RWPE1 (cell line): ENCODE measurements at regions not wholly inside any gene's neighbourhood (a gene's known extent, or its start where the extent isn't known, plus 50 kb on each side); places are given as distances from the start of the nearest gene placed in this dataset.

Source experiments
- CTCF ChIA-PET: fragments of 350-600 bp; sonication (Branson Sonifier 250); formaldehyde crosslinking; extraction: SDS; loops from one replicate; lab custom pipeline; 2021; lab: Yijun Ruan, JAX
- POLR2A ChIA-PET: fragments of 400-600 bp; formaldehyde crosslinking; extraction: SDS; loops from one replicate; lab custom pipeline; 2020; ENCODE audit warnings: antibody characterized with exemption; ENCODE audit not compliant: low non-redundant PET; lab: Yijun Ruan, JAX
- DNase-seq: peaks from one replicate; pipeline ENCODE4 v3.0.0; 2012; ENCODE audit warnings: low spot score
- H3K27ac ChIP-seq: fragments of 450-650 bp; 2 replicates; pipeline ENCODE4 v1.5.1; 2017
- TF ChIP-seq, protein P1 (sequence below): fragments of 450-650 bp; conservative IDR thresholded peaks from 2 replicates; pipeline ENCODE4 v1.5.1; 2017; ENCODE audit warnings: low read depth, mild to moderate bottlenecking

DNA sequence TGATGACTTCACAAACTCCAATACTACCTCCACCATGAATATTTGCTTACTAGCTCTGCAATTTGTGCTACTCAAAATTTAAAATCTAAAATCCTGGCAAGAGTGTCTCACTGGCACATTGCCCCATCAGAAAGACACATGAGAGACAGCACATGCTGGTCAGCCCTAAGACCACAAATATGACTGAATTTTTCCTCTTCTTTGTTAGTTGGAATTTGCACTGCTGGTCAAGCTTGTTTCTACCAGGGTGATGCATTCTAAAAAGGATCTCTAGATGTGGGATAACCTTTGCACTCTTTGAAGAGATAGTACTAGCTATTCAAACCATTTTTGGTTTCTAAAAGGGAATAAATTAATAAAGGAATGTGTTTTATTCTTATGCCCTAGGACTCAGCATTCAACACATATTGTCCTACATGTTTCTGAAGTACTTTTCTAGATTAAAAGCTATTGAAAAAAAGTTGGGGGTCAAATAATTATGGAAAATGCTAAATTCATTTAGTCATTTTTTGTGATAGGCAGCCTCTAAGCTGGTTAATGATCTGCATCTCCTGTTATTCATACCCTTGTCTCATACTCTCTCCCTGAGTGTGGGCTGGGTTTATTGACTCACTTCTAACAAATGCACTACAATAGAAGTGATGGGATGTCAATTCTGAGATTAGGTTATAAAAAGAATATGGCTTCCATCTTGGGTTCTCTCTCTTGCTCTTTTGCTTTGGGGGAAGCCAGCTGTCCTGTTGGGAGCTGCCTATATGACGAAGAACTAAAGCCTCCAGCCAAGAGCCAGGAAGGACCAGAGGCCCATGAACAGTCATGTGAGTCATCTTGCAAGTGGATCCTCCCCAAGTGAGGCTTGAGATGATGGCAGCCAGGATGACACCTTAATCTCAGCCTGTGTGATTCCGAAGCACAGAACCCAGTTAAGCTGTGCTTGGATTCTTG lies 211.5 kb upstream of the CRY1 start:
- TF ChIP-seq, protein P1, sequence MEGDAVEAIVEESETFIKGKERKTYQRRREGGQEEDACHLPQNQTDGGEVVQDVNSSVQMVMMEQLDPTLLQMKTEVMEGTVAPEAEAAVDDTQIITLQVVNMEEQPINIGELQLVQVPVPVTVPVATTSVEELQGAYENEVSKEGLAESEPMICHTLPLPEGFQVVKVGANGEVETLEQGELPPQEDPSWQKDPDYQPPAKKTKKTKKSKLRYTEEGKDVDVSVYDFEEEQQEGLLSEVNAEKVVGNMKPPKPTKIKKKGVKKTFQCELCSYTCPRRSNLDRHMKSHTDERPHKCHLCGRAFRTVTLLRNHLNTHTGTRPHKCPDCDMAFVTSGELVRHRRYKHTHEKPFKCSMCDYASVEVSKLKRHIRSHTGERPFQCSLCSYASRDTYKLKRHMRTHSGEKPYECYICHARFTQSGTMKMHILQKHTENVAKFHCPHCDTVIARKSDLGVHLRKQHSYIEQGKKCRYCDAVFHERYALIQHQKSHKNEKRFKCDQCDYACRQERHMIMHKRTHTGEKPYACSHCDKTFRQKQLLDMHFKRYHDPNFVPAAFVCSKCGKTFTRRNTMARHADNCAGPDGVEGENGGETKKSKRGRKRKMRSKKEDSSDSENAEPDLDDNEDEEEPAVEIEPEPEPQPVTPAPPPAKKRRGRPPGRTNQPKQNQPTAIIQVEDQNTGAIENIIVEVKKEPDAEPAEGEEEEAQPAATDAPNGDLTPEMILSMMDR: no peak
- no peak overlapping the region for H3K27ac ChIP-seq
- ChIA-PET CTCF (no interaction called here), POLR2A (no interaction called here)
- no peak for DNase-seq

DNA sequence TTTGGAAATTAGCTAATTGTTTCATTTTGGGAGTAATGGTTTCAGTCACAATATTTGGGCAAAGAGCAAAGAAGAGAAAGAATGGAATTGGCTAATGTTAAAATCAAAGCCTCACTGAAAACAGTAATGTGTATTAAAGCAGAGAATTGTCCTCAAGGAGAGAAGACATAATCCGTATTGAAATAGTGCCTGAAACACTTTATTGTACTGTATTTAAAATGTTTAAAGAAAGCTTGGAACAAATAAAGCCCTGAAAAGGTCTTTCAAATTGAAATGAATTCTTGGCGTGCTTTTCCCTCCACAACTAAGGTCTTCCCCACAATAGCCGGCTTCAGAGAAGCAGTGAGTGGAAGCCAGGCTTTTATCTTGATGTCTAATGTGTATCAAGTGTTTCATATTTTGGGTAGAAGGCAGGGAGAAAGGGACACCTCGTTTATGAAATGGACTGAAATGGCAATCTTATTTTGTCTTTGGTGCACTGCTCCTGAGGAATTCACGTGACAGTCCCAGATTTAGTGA lies 212.9 kb upstream of the CRY1 start:
- ChIA-PET POLR2A (no interaction called here), CTCF (no interaction called here)
- no peak overlapping the region for H3K27ac ChIP-seq
- TF ChIP-seq, protein P1: no peak
- no peak for DNase-seq

DNA sequence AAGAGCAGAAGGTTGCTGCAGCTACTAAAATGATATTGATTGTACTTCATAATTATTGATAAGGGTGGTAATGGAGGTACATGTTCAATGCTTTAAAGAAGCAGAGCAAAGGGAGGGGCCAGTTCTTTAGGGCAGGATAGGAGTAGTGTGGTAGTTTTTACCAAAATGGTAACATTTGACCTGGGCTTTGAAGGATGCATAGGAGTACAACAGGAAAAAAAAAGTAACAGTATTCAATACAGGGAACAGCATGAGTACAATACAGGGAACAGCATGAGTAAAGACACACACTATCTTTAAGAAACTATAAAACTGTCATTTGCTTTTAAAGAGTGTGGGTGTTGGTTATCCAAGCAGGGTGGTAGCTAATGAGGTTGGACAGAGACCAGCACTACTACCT lies 215.0 kb upstream of the CRY1 start:
- no peak overlapping the region for H3K27ac ChIP-seq
- CTCF ChIA-PET: no interaction called here
- POLR2A ChIA-PET: no interaction called here
- no peak for DNase-seq
- TF ChIP-seq, protein P1: no peak

DNA sequence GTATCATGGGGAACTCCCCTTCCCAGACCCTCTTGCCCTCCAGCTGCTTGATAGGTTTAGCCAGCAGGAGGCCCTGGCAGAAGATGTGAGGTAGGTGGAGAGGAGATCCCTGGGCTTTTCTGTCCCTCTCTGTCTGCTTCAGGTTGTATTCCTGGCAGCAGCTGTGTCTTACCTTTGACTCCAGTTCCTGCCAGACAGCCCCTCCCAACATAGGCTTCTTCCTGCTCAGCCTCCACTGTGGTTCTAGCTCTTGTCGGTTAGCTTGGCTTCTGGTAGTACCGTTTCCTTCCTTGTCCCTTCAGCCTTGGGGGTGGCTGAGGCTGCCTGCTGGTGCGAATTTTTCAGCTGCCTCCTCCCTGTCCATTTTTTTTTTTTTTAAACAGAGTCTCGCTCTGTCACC lies 215.7 kb upstream of the CRY1 start:
- TF ChIP-seq, protein P1: no peak
- DNase-seq: no peak
- H3K27ac ChIP-seq: no peak overlapping the region
- ChIA-PET POLR2A (no interaction called here), CTCF (no interaction called here)

DNA sequence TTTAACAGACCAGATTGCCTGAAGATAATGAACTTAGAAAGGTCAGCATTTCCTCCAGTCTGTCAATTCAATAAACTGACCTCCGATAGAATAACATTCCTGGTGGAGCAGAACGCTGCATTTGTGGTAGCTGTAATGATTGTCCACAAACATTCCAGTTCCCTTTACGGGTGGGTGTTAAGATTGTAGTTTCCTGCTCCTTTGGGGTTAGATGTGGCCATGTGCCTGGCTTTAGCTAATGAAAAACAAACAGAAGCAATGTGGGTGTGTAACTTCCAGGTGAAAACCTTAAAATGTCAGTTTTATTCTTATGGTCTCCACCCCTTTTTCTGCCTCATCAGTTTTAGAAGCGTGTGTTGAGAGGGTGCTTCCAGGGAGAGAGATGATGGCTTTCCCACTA lies 217.3 kb upstream of the CRY1 start:
- ChIA-PET CTCF (interaction anchor here (0.8 kb wide), 1 partner anchor 10 kb away, joined by 3 read pairs; no protein-coding TSS in a partner anchor), POLR2A (no interaction called here)
- no peak for DNase-seq
- TF ChIP-seq, protein P1: no peak
- H3K27ac ChIP-seq: no peak overlapping the region

DNA sequence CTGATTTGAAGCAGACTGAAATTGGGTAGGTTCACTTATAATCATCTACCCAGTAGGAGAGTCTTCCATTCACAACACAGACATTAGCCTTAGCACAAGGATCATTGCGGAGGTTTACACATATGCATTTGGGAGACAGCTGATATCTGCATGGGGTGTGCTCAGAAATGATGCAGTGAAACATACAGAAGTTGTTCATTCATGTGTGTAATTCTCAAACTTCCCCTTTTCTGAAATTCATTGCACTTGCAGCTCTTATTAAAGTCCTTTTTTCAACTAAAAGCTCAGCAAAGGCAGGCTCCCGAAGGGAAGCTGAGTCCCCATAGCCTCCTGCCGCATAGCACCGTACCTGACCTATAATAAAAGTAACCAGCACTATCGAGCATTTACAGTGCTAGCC lies 218.3 kb upstream of the CRY1 start:
- CTCF ChIA-PET: no interaction called here
- TF ChIP-seq, protein P1: no peak
- no peak for DNase-seq
- POLR2A ChIA-PET: no interaction called here
- H3K27ac ChIP-seq: no peak overlapping the region
